H9 (cell line): ENCODE measurements at regions not wholly inside any gene's neighbourhood (a gene's known extent, or its start where the extent isn't known, plus 50 kb on each side); places are given as distances from the start of the nearest gene placed in this dataset.

Experiments
- DNase-seq: peaks from one replicate; pipeline ENCODE4 v3.0.0-alpha.2; 2017
- H2AFZ ChIP-seq: one replicate; pipeline ENCODE4 v1.6.1; 2013; ENCODE audit warnings: mild to moderate bottlenecking, low read length, control low read depth, moderate library complexity
- H2AK5ac ChIP-seq: 2 replicates; pipeline ENCODE4 v1.6.1; 2013; ENCODE audit warnings: low read length, control low read depth, mixed read lengths; ENCODE audit not compliant: insufficient read length
- H2BK120ac ChIP-seq: one replicate; pipeline ENCODE4 v1.6.1; 2013; ENCODE audit warnings: low read depth, mild to moderate bottlenecking, low read length, control low read depth, inconsistent platforms; ENCODE audit not compliant: poor library complexity, severe bottlenecking
- H2BK12ac ChIP-seq: 2 replicates; pipeline ENCODE4 v1.6.1; 2013; ENCODE audit warnings: low read length, control low read depth, mixed read lengths, low read depth; ENCODE audit not compliant: insufficient read length
- H2BK15ac ChIP-seq: 2 replicates; pipeline ENCODE4 v1.6.1; 2013; ENCODE audit warnings: low read depth, low read length, control low read depth
- H2BK20ac ChIP-seq: one replicate; pipeline ENCODE4 v1.6.1; 2013; ENCODE audit warnings: low read depth, mild to moderate bottlenecking, low read length, control low read depth, inconsistent platforms; ENCODE audit not compliant: poor library complexity, severe bottlenecking
- H2BK5ac ChIP-seq: 2 replicates; pipeline ENCODE4 v1.6.1; 2013; ENCODE audit warnings: low read length, control low read depth, mixed read lengths; ENCODE audit not compliant: insufficient read length
- H3K14ac ChIP-seq: 2 replicates; pipeline ENCODE4 v1.6.1; 2013; ENCODE audit warnings: low read length, control low read depth; ENCODE audit not compliant: insufficient read depth
- H3K18ac ChIP-seq: 2 replicates; pipeline ENCODE4 v1.6.1; 2013; ENCODE audit warnings: low read depth, mild to moderate bottlenecking, mixed read lengths, low read length, control low read depth; ENCODE audit not compliant: insufficient read length
- H3K23ac ChIP-seq: 2 replicates; pipeline ENCODE4 v1.6.1; 2013; ENCODE audit warnings: low read length, control low read depth, mixed read lengths, low read depth; ENCODE audit not compliant: insufficient read length
- H3K23me2 ChIP-seq: 2 replicates; pipeline ENCODE4 v1.6.1; 2013; ENCODE audit warnings: low read depth, mild to moderate bottlenecking, mixed read lengths, low read length, control low read depth; ENCODE audit not compliant: insufficient read length, poor library complexity, severe bottlenecking
- H3K27ac ChIP-seq: 2 replicates; pipeline ENCODE4 v1.5.1; 2013; ENCODE audit warnings: low read length, control low read depth, mixed read lengths, low read depth; ENCODE audit not compliant: insufficient read length
- H3K27me3 ChIP-seq: 2 replicates; pipeline ENCODE4 v1.6.1; 2013; ENCODE audit warnings: low read length, control low read depth, inconsistent platforms; ENCODE audit not compliant: insufficient read depth
- H3K4ac ChIP-seq: 2 replicates; pipeline ENCODE4 v1.6.1; 2013; ENCODE audit warnings: low read depth, mild to moderate bottlenecking, control low read depth, inconsistent platforms, low read length, moderate library complexity
- H3K4me1 ChIP-seq: 2 replicates; pipeline ENCODE4 v1.6.1; 2013; ENCODE audit warnings: low read length, control low read depth, inconsistent platforms; ENCODE audit not compliant: insufficient read depth
- H3K4me2 ChIP-seq: 2 replicates; pipeline ENCODE4 v1.6.1; 2013; ENCODE audit warnings: low read length, control low read depth, mixed read lengths; ENCODE audit not compliant: insufficient read length, insufficient read depth
- H3K56ac ChIP-seq: 2 replicates; pipeline ENCODE4 v1.6.1; 2013; ENCODE audit warnings: low read depth, mild to moderate bottlenecking, mixed read lengths, low read length, control low read depth; ENCODE audit not compliant: insufficient read length
- H3K79me1 ChIP-seq: 2 replicates; pipeline ENCODE4 v1.6.1; 2013; ENCODE audit warnings: low read depth, mild to moderate bottlenecking, moderate library complexity, low read length, control low read depth, inconsistent platforms; ENCODE audit not compliant: insufficient read depth, poor library complexity, severe bottlenecking
- H3K79me2 ChIP-seq: 2 replicates; pipeline ENCODE4 v1.6.1; 2013; ENCODE audit warnings: low read length, control low read depth, inconsistent platforms; ENCODE audit not compliant: insufficient read depth
- H3K9ac ChIP-seq: 2 replicates; pipeline ENCODE4 v1.6.1; 2013; ENCODE audit warnings: low read length, control low read depth, mixed read lengths; ENCODE audit not compliant: insufficient read length; ENCODE audit errors: extremely low read depth
- H3K9me3 ChIP-seq: one replicate; pipeline ENCODE4 v1.6.1; 2013; ENCODE audit warnings: low read depth, low read length, inconsistent platforms; ENCODE audit not compliant: control insufficient read depth
- H3T11ph ChIP-seq: one replicate; pipeline ENCODE4 v1.6.1; 2013; ENCODE audit warnings: mild to moderate bottlenecking, low read length, control low read depth, inconsistent platforms
- H4K20me1 ChIP-seq: one replicate; pipeline ENCODE4 v1.6.1; 2013; ENCODE audit not compliant: control insufficient read depth, insufficient read length, insufficient read depth
- H4K5ac ChIP-seq: 2 replicates; pipeline ENCODE4 v1.6.1; 2013; ENCODE audit warnings: low read depth, mild to moderate bottlenecking, mixed read lengths, low read length, control low read depth; ENCODE audit not compliant: insufficient read length
- H4K8ac ChIP-seq: replicated peaks from 2 replicates; pipeline ENCODE4 v1.6.1; 2013; ENCODE audit warnings: low read length, control low read depth, mixed read lengths, low read depth; ENCODE audit not compliant: insufficient read length
- H4K91ac ChIP-seq: 2 replicates; pipeline ENCODE4 v1.6.1; 2013; ENCODE audit warnings: low read depth, mild to moderate bottlenecking, moderate library complexity, mixed read lengths, low read length, control low read depth; ENCODE audit not compliant: insufficient read length
- H3K27ac Mint-ChIP-seq, 3 experiments: 2 replicates in 2 of 3; 3 replicates in 1 of 3; pipeline ENCODE4 v1.8.0; 2020 to 2021; ENCODE audit warnings: mixed read lengths in 3 of 3, mild to moderate bottlenecking in 1 of 3, moderate library complexity in 1 of 3
- H3K27me3 Mint-ChIP-seq: 2 replicates; pipeline ENCODE4 v1.8.0; 2021; ENCODE audit warnings: low read depth, mild to moderate bottlenecking, moderate library complexity, mixed read lengths
- H3K36me3 Mint-ChIP-seq, 3 experiments: 2 replicates in 2 of 3; 3 replicates in 1 of 3; pipeline ENCODE4 v1.8.0; 2020 to 2021; ENCODE audit warnings: low read depth in 3 of 3, mixed read lengths in 3 of 3; ENCODE audit not compliant: insufficient read depth in 1 of 3
- H3K4me1 Mint-ChIP-seq, 2 experiments: 2 replicates each; pipeline ENCODE4 v1.8.0; 2020; ENCODE audit warnings: mixed read lengths in 2 of 2
- H3K4me3 Mint-ChIP-seq, 2 experiments: 2 replicates in 1 of 2; 3 replicates in 1 of 2; pipeline ENCODE4 v1.8.0; 2020 to 2021; ENCODE audit warnings: mild to moderate bottlenecking in 2 of 2, mixed read lengths in 2 of 2, moderate library complexity in 1 of 2
- H3K9me3 Mint-ChIP-seq, 2 experiments: 2 replicates in 1 of 2; 3 replicates in 1 of 2; pipeline ENCODE4 v1.8.0; 2020; ENCODE audit warnings: mild to moderate bottlenecking in 2 of 2, mixed read lengths in 2 of 2, moderate library complexity in 1 of 2
- CTCF ChIP-seq: fragments of 200-600 bp; sonication (generic); conservative IDR thresholded peaks from 3 replicates; pipeline ENCODE4 v1.8.0; 2021; ENCODE audit warnings: antibody characterized with exemption, mild to moderate bottlenecking
- WGBS: extraction: QIAGEN DNeasy Blood & Tissue Kit; methylation state at CpG from one replicate; pipeline ENCODE4 v1.1.7; 2013; ENCODE audit warnings: missing lambda C conversion rate, low lambda C conversion rate, mixed read lengths; ENCODE audit not compliant: insufficient read length; ENCODE audit errors: extremely low coverage; 5-methylcytosine and 5-hydroxymethylcytosine counted together

- Mint-ChIP-seq H3K36me3 (no peaks in the 10 kb centered on the region), H3K27me3 (peaks cover 2% of the 10 kb centered on the region), H3K9me3 (no peaks in the 10 kb centered on the region), H3K4me1 (peaks cover 0 to 11% of the 10 kb centered on the region in 2 experiments; a peak in 2 of 4 replicates), H3K4me3 (no peak overlapping the region), H3K27ac (no peak overlapping the region)
- Histone ChIP-seq H4K5ac (no peak overlapping the region), H3K4ac (no peak overlapping the region), H3T11ph (no peak overlapping the region), H2BK12ac (no peak overlapping the region), H3K9ac (no peak overlapping the region), H3K27me3 (no peaks in the 10 kb centered on the region), H3K4me2 (no peak overlapping the region), H2BK15ac (no peak overlapping the region), H2AK5ac (no peak overlapping the region), H4K8ac (no peak overlapping the region), H3K79me1 (no peaks in the 10 kb centered on the region), H4K20me1 (no peaks in the 10 kb centered on the region), H3K79me2 (no peaks in the 10 kb centered on the region), H2BK120ac (no peak overlapping the region), H3K14ac (no peak overlapping the region), H3K18ac (no peak overlapping the region), H3K23me2 (no peaks in the 10 kb centered on the region), H4K91ac (no peak overlapping the region), H3K23ac (no peak overlapping the region), H2BK5ac (no peak overlapping the region), H2BK20ac (no peak overlapping the region), H3K9me3 (no peaks in the 10 kb centered on the region), H3K4me1 (no peaks in the 10 kb centered on the region; the same call in 1 of the 2 replicates), H3K56ac (no peak overlapping the region), H3K27ac (no peak overlapping the region), H2AFZ (no peak overlapping the region)
- DNase-seq: no peak
- WGBS: no CpG with 5 or more reads among the region's 2 CpGs
- no peak for TF ChIP-seq CTCF
These were observed 255.7 kb downstream of the ENC1 start for GRCh38 chr5:74384851-74385250.
